ENCODE measurements at regions not wholly inside any gene's neighbourhood (a gene's known extent, or its start where the extent isn't known, plus 50 kb on each side); places are given as distances from the start of the nearest gene placed in this dataset.

GRCh38 chr5:136526791-136527190 is 161.4 kb upstream of the TRPC7 start:
- no peak for DNase-seq

GRCh38 chr5:136526021-136526420 is 160.7 kb upstream of the TRPC7 start:
- no peak for DNase-seq

DNA sequence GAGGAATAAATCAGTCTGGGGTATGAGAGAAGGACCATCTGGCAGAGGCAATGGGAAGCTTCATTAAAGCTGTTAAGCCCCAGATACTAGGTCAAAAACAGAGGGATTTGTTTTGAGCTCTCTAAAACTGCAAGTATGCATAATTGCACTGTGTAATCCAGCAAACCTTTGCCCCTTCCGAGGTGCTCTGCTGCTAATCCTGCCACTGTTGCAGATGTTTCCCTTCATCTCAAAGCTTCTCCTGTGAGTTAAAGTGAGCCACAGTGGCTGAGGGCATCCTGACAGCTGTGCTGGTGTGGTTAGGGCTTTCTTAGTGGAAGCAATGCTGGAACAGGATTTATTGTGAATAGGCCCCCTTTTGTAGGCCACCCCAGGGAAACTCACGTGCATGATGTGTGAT is 160.3 kb upstream of the TRPC7 start:
- no peak for DNase-seq

GRCh38 chr5:136522217-136522956 is 157.0 kb upstream of the TRPC7 start:
- no peak for DNase-seq

DNA sequence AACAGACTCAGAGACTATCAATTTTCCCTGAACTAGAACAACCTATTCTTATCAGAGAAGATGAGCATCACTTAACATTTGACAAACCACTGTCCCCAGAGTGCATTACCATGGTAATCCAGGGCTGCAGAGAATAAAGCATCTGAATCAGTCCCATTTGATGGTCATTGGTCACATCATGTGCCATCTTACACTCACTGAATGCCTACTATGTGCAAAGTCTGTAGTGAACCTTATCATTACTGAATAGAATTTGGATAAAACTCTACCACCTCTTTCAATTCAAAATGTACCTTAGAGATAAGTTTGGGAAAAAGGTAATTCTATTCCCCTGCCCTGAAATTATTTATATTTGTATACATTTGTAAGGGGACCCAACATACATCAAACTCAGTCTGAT is 156.4 kb upstream of the TRPC7 start:
- no peak for DNase-seq

GRCh38 chr5:136518814-136519213 is 153.5 kb upstream of the TRPC7 start:
- no peak for DNase-seq

DNA sequence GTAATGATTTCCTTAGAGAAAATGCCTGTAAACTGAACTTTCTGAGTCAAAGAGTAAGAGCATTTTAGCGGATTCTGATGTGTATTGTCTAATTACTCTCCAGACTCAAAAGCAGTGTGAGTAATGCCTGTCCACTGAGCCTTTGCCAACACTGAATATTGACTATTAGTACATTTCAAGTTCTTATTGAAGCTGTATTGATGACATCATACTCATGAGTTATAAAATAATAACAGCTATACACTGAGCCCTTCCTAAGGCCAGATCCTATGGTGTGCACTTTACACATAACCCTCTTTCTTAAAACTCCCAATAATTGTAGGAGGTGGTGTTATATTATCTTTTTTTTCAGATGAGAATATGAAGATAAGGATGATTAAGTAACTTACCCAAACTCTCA is 152.8 kb upstream of the TRPC7 start:
- no peak for DNase-seq

DNA sequence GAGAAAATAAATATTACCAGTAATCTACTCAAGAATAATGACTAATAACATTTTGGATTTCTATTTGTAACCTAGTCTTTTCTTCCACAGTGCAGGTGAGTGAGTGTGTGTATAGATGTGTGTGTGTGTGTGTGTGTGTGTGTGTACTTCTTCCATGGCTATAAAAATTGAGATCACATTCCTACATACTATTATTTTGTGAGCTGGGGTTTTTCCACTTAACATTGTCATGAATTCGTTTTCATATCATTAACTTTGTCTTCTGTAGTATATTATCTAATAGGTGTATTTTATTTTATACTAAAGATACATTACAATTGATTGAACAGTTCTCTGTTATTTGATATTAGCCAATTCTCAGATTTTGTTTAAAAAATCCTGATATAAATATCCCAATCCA is 152.4 kb upstream of the TRPC7 start:
- DNase-seq, result no peak

DNA sequence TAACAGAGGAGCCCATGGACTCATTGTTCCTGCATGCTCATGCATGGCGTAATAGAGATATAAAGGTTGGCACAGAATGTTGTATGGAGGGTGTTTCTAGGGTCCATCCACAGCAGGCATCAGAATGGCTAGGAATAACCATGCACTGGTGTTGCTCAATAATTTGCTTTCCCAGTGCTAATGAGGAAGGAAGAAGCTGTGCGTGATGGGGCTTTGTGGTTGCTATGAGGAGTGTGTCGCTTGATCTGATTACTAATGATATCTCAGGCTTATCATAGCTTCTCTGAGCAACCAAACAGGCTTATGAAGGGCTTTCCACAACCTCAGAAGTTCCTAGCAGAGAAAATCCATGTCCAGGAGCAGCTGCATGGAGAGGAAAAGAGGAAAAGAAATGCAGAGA is 151.3 kb upstream of the TRPC7 start:
- no peak for DNase-seq

- DNase-seq, result no peak
Measured at GRCh38 chr5:136513430-136513829, 148.1 kb upstream of the TRPC7 start.

GRCh38 chr5:136511046-136511445 is 145.7 kb upstream of the TRPC7 start:
- DNase-seq, result no peak

- DNase-seq, result no peak
Measured at GRCh38 chr5:136510481-136510880, 145.1 kb upstream of the TRPC7 start.

- no peak for DNase-seq
Measured at GRCh38 chr5:136506131-136506530, 140.8 kb upstream of the TRPC7 start.

GRCh38 chr5:136501133-136501532 is 135.8 kb upstream of the TRPC7 start:
- no peak for DNase-seq

- no peak for DNase-seq
Measured at GRCh38 chr5:136492587-136492986, 127.2 kb upstream of the TRPC7 start.

DNA sequence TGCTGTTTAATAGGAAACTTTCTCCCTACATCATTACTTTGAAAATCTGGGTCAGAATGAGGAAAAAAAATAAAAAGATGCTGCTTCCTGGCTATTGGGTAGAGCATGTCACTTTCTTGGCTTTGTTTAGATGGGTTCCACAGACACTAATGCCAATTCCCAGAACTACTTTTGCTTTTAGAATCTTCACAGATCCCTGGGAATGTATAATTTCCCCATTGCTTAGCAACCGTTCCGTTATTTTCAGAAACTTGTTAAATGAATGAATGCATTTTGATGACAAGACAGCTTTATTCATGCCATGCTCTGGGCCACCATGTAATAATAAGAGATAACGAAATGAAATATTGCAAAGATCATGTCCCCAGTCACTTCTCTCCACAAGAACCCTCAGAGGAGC is 126.5 kb upstream of the TRPC7 start:
- DNase-seq, result no peak

DNA sequence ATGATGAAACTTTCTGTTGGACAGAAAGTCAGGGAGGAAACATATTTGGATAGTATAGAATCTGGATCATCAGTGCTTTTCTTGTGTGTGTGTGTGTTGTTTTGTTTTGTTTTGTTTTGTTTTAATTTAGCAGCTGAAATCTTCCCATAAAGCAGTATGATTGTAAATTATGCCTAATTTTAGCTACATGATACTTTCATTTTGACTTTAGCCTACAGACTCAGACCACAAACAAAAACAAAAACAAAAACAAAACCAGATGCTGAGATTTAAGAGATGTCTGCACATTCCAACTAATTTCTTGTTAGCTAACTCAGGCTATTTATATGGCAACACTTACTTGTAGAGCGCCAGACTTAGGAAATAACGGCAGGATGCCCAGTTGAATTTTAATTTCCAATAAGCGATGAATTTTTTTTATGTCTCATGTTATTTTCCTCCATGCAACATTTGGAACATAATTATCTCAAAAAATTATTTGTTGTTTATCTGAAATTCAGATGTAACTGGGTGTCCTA is 119.5 kb upstream of the TRPC7 start:
- DNase-seq, result no peak

DNA sequence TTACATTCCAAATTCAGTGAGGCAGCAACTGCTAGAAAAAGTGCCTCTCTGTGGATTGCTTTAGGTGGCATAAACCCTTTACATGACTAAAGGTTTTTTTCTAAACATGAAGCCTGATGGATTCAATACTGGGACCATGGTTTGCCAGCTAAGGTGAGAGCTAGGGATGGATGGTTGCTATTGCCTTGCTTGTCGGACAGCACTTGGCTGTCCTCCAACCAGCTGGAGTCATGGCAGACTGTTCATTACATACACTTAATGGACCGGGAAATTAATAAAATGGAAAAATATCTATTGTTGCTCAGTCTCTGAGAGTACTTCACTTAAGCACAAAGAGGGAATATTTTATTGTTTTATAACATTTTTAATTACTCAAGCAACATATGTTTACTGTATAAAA is 116.9 kb upstream of the TRPC7 start:
- no peak for DNase-seq

DNA sequence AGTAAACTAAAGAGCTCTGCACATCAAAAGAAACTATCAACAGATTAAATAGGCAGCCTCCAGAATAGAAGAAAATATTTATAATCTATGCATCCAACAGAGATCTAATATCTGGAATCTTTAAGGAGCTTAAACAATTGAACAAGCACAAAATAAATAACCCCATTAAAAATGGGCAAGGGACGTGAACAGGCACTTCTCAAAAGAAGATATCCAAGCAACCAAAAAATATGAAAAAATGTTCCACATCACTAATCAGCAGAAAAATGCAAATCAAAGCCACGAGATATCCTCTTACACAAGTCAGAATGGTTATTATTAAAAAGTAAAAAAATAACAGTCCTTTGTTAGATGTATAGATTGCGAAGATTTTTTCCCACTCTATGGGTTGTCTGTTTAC is 109.1 kb upstream of the TRPC7 start:
- DNase-seq, result no peak

- no peak for DNase-seq
Measured at GRCh38 chr5:136467632-136468031, 102.3 kb upstream of the TRPC7 start.

DNA sequence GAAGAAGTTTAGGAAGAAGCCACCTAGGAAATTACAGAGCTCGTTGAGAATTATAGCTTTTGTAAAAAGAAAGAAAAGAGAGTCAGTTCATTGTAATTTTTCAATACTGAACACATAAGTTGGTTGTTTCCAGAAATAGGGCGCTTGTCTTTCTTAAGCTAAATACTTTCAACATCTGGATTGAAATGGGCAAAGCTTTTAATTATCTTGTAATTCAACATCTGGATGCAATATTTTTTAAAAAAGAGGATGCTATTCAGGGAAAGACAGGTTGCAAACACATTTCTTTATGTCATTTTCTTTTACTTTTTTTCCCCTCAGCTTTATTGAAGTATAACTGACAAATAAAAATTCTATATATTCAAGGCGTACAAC is 100.7 kb upstream of the TRPC7 start:
- DNase-seq, result no peak

DNA sequence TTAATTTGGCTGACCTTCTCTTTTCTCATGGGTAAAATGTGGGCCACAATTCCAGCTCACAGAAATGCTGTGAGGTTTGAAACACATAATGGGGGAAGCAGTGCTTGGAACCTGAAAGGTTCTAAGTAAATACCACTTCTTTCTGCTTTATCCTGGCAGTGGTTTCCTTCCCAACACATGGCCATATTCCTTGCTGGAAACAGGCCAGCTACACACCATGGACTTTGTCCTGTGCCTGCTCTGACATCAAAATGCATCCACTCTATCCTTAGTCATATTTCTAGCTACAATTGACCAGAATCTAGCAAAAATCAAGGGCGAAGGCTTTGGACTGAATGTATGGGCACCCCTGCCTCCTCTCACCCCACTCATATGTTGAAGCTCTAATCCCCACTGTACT is 93.1 kb upstream of the TRPC7 start:
- DNase-seq, result no peak

GRCh38 chr5:136457390-136458013 is 92.2 kb upstream of the TRPC7 start:
- DNase-seq, result peak; percentile 21

DNA sequence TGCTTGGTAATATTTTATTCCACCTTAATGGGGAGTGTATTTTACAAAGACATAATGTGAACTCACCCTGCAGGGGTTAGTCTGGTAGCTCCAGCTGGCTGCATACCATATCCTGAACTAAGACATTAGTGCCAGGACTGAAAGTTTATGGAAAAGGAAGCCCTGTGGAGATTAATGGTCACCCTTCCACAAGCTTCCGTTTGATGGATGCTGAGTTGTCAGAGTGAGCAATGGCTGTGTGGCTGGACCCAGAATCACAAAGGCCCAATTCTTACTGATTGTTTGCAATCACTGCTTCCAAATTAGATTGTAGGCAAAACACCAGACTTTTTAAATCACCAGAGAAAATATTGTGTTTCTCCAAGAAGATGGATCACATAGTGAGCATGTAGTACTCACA is 90.1 kb upstream of the TRPC7 start:
- DNase-seq, result no peak

Measured in NCI-H146 (cell line).